Motor neuron (in vitro differentiated cells): ENCODE measurements at regions not wholly inside any gene's neighbourhood (a gene's known extent, or its start where the extent isn't known, plus 50 kb on each side); places are given as distances from the start of the nearest gene placed in this dataset.
"Not testable (repeated sequence)": the region's sequence is repeated elsewhere in the genome, so short reads cannot be mapped to it uniquely, and the experiment has no call there.

Experiments
- ATAC-seq, 8 experiments: fragments of 200-7000 bp; cut with Tn5 transposase; replicated peaks in 6 of 8; 2 replicates each; pipeline ENCODE4 v1.8.0; 2021; ENCODE audit warnings: mild to moderate bottlenecking in 8 of 8, moderate library complexity in 8 of 8
- H3K27ac ChIP-seq, 2 donors: fragments of 250-450 bp; sonication (Bioruptor Pico); 2 replicates each; pipeline ENCODE4 v1.9.0; 2021; ENCODE audit warnings: antibody characterized with exemption in 2 of 2, mild to moderate bottlenecking in 2 of 2, moderate library complexity in 1 of 2
- H3K4me1 ChIP-seq, 2 donors: fragments of 250-450 bp; sonication (Bioruptor Pico); replicated peaks in 1 of 2; 2 replicates each; pipeline ENCODE4 v1.6.1; 2021; ENCODE audit warnings: antibody characterized with exemption in 2 of 2, mild to moderate bottlenecking in 2 of 2, moderate library complexity in 1 of 2
- H3K4me3 ChIP-seq, 5 donors: fragments of 250-450 bp; sonication (Bioruptor Pico); 2 replicates each; pipeline ENCODE4 v1.9.0; 2021; ENCODE audit warnings: antibody characterized with exemption in 5 of 5, mild to moderate bottlenecking in 5 of 5, moderate library complexity in 4 of 5
- WGBS, 10 experiments: fragments of 450-650 bp; shearing (Covaris generic); methylation state at CpG; one replicate each; pipeline ENCODE4 v1.0.0; 2022; 5-methylcytosine and 5-hydroxymethylcytosine counted together
- in situ Hi-C, 9 experiments: fragments of 400-800 bp; cut with MboI; loops; one replicate each; pipeline ENCODE4 v1.15.0; 2021; ENCODE audit warnings: low sequenced_read_pairs in 9 of 9, low pct_unique_long_range_greater_than_20kb in 2 of 9; ENCODE audit not compliant: unreplicated experiment in 9 of 9

DNA sequence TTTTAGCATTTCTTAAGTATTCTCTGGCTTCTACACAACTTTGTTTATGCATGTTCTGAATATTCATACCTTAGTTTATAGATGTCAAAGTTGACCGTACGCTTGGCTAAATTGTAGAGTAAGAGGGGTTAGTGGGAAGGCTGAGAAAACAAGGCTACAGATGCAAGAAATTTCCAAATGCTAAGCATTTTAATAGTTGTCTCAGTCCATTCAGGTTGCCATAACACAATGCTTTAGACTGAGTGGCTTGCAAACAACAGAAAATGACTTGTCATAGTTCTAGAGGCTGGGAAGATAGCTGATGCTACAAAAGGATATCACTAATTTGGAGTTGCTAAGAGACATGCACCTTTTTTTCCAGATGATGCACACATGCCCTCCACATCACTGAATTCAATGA lies 53.0 kb upstream of the C1QTNF3 start:
- in situ Hi-C loops, H3K4me3 ChIP-seq, H3K27ac ChIP-seq, H3K4me1 ChIP-seq: not testable (repeated sequence)
- no CpG with 5 or more reads among the region's 2 CpGs for WGBS, 10 experiments
- ATAC-seq, result peak in 3 of 8 experiments; percentile 52 to 61 (median 54)

DNA sequence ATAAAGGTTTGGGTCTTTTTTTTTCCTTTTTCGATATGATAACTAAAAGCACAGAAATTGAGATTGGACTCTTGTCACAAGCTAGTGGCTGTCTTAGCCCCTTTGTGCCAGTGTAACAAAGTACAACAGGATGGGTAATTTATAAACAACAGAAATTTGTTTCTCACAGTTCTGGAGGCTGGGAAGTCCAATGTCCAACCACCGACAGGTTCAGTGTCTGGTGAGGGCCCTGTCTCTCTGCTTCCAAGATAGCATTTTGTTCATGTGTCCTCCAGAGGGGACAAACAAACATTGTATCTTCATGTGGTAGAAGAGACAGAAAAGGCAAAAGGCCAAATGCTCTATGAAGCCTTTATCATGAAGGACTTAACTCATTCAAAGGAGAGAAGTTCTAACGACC lies 56.9 kb upstream of the C1QTNF3 start:
- H3K4me3 ChIP-seq, ATAC-seq, H3K4me1 ChIP-seq, H3K27ac ChIP-seq, in situ Hi-C loops: not testable (repeated sequence)
- WGBS, 10 experiments, result no CpG with 5 or more reads among the region's 3 CpGs

DNA sequence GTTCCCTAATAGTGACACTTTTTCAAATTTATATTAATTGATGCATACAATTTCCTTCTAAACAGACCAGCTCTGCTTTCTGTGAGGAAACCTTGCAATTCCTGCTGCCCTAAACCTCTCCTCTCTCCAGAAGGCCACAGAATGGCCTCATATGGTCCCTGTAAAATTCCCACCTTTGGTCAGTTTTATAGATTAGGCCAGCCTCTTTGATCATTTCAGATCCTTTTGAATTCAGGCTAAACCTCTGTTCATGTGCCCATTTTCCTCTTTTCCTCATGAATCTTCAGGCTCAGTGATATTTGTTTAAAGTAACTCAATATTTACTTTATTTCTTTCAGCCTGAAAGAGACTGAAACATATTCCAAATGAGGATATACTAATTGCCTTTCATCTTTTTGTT lies 58.6 kb upstream of the C1QTNF3 start:
- H3K4me1 ChIP-seq, ATAC-seq, H3K27ac ChIP-seq, H3K4me3 ChIP-seq, in situ Hi-C loops: not testable (repeated sequence)

DNA sequence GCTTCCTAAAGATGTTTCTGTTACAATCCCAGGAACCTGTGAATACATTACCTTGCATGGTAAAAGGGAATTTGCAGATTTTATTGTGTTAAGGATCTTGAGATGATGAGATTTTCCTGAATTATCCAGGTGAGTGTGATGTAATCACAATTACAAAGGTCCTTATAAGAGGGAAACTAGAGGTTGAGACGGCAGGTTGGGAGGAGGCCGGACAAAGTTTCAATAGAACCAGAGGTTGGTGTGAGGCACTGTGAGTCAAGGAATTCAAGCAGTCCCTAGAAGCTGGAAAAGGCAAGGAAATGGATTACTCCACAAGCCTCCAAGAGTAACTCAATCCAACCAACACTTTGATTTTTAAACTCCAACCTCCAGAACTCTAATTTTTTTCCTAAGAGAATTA lies 65.9 kb upstream of the C1QTNF3 start:
- WGBS, 10 experiments, result no CpG with 5 or more reads among the region's 2 CpGs
- in situ Hi-C loops, result not testable (repeated sequence)

GRCh38 chr5:34124280-34124679 lies 81.3 kb upstream of the C1QTNF3 start:
- ATAC-seq, H3K4me1 ChIP-seq, in situ Hi-C loops, H3K4me3 ChIP-seq, H3K27ac ChIP-seq: not testable (repeated sequence)
- 100% methylated on average over 1 of the region's 3 CpGs; no CpG with 5 or more reads in 9 of the 10 experiments for WGBS, 10 experiments

More for the DNA sequence above, 65.9 kb upstream of the C1QTNF3 start:
- not testable (repeated sequence) for H3K4me3 ChIP-seq, H3K4me1 ChIP-seq, ATAC-seq, H3K27ac ChIP-seq

DNA sequence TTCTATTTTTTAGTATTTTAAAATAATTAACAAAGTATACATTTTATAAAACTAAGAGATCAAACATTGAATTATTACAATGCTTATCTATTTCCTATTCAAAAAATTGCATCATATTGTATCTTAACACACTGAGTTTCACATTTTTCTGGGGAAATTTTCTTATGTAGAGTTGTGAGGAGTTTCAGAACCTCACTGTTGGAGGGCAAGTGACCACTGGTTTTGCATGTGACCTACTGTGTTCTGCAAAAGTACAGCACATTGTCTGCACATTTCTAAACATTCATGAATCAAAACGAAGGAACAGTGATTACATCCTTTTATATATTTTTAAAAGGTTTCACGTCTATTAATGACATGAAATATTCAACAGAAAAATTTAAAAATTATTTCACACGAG lies 82.3 kb upstream of the C1QTNF3 start:
- H3K27ac ChIP-seq, H3K4me1 ChIP-seq, ATAC-seq, in situ Hi-C loops, H3K4me3 ChIP-seq: not testable (repeated sequence)
- 69 to 100% (median 100%) methylated on average over 1 to 3 of the region's 3 CpGs; no CpG with 5 or more reads in 1 of the 10 experiments for WGBS, 10 experiments

GRCh38 chr5:34126741-34127140 lies 83.7 kb upstream of the C1QTNF3 start:
- in situ Hi-C loops, H3K4me1 ChIP-seq, H3K27ac ChIP-seq, H3K4me3 ChIP-seq, ATAC-seq: not testable (repeated sequence)
- 80% methylated on average over 1 of the region's 3 CpGs; no CpG with 5 or more reads in 9 of the 10 experiments for WGBS, 10 experiments

DNA sequence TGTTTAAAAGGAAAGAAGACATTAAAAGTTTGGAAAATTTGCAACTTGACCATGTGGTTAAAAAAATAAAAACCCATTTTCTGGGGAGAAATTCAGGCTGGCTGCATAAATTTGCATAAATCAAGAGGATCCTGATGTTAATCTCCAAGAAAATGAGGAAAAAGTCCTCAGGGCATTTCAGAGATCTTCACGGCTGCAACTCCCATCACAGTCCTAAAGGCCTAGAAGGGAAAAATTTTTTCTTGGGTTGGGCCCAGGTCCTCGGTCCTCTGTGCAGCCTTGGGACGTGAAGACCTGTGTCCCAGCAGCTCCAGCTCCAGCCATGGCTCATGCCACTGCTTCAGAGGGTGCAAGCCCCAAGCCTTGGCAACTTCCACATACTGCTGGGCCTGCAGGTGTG lies 84.8 kb upstream of the C1QTNF3 start:
- in situ Hi-C loops, H3K4me1 ChIP-seq, H3K27ac ChIP-seq, H3K4me3 ChIP-seq: not testable (repeated sequence)
- WGBS, 10 experiments, result 89% methylated on average over 3 of the region's 3 CpGs; no CpG with 5 or more reads in 9 of the 10 experiments
- peak in 3 of 8 experiments; percentile 37 to 61 (median 57) for ATAC-seq

DNA sequence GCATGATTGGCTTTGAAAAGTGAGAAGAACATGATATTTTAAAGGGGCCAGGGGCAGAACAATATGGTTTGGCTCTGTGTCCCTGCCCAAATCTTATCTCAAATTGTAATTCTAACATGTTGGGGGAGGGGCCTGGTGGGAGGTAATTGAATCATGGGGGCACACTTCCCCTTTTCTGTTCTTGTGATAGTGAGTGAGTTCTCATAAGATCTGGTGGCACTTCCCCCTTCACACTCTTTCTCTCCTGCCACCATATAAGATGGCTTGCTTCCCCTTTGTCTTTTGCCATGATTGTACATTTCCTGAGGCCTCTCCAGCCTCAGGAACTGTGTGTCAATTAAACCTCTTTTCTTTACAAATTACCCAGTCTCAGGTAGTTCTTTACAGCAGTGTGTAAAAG lies 85.9 kb upstream of the C1QTNF3 start:
- H3K4me3 ChIP-seq, H3K4me1 ChIP-seq, ATAC-seq, in situ Hi-C loops, H3K27ac ChIP-seq: not testable (repeated sequence)

- 93% methylated on average over 2 of the region's 4 CpGs; no CpG with 5 or more reads in 9 of the 10 experiments for WGBS, 10 experiments
- in situ Hi-C loops, H3K27ac ChIP-seq, H3K4me1 ChIP-seq, H3K4me3 ChIP-seq, ATAC-seq: not testable (repeated sequence)
These were observed 112.0 kb upstream of the C1QTNF3 start for GRCh38 chr5:34154988-34155387.

- H3K4me1 ChIP-seq, H3K27ac ChIP-seq, in situ Hi-C loops, H3K4me3 ChIP-seq: not testable (repeated sequence)
- WGBS, 10 experiments, result 17 to 100% (median 100%) methylated on average over 1 to 4 of the region's 4 CpGs; no CpG with 5 or more reads in 2 of the 10 experiments
- ATAC-seq, result peak in 2 of 8 experiments; percentile 74 to 89
These were observed 113.8 kb upstream of the C1QTNF3 start for GRCh38 chr5:34156703-34157414.

- ATAC-seq, result peak in 4 of 8 experiments; percentile 39 to 73 (median 50)
- H3K4me1 ChIP-seq, H3K4me3 ChIP-seq, in situ Hi-C loops, H3K27ac ChIP-seq: not testable (repeated sequence)
- WGBS, 10 experiments, result 60 to 100% (median 70%) methylated on average over 1 to 3 of the region's 4 CpGs; no CpG with 5 or more reads in 6 of the 10 experiments
These were observed 117.9 kb upstream of the C1QTNF3 start for GRCh38 chr5:34160904-34161303.

DNA sequence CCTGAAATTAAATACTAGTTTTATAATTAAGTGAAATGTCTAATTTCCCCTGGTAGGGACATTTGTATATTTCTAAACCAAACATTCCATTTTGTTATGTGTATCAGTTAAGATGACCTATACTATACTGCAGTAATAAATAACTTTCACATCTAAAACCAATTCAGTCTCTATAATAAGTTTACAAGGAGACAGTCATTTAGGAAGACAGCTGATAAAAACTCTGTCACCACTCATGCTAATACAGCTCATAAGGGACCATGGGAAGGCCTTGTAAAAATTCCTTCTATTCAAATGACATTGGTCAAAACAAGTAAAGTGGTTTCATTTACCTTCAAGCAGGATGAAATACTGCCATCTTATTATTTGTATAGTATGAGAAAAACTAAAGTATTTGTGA lies 128.4 kb upstream of the C1QTNF3 start:
- H3K4me3 ChIP-seq, H3K4me1 ChIP-seq, H3K27ac ChIP-seq, ATAC-seq, in situ Hi-C loops: not testable (repeated sequence)

GRCh38 chr5:34179453-34180190 lies 136.6 kb upstream of the C1QTNF3 start:
- 87 to 100% (median 95%) methylated on average over 4 to 9 of the region's 10 CpGs for WGBS, 10 experiments
- H3K4me1 ChIP-seq, ATAC-seq, in situ Hi-C loops, H3K27ac ChIP-seq, H3K4me3 ChIP-seq: not testable (repeated sequence)
